Endothelial cell of umbilical vein (primary cell): ENCODE measurements at regions not wholly inside any gene's neighbourhood (a gene's known extent, or its start where the extent isn't known, plus 50 kb on each side); places are given as distances from the start of the nearest gene placed in this dataset.

Experiments used
- POLR2A ChIP-seq: IDR thresholded peaks from 2 replicates; pipeline ENCODE4 v1.6.1; 2012; ENCODE audit warnings: low read depth, mild to moderate bottlenecking, control low read depth, low read length
- POLR2AphosphoS5 ChIP-seq: IDR thresholded peaks from 2 replicates; pipeline ENCODE4 v1.6.1; 2012; ENCODE audit warnings: low read depth, mild to moderate bottlenecking, control low read depth, low read length, moderate library complexity; ENCODE audit not compliant: insufficient read depth
- TF ChIP-seq, protein P1 (sequence below): IDR thresholded peaks from 2 replicates; pipeline ENCODE4 v1.6.1; 2011; ENCODE audit not compliant: insufficient read depth, insufficient read length

DNA sequence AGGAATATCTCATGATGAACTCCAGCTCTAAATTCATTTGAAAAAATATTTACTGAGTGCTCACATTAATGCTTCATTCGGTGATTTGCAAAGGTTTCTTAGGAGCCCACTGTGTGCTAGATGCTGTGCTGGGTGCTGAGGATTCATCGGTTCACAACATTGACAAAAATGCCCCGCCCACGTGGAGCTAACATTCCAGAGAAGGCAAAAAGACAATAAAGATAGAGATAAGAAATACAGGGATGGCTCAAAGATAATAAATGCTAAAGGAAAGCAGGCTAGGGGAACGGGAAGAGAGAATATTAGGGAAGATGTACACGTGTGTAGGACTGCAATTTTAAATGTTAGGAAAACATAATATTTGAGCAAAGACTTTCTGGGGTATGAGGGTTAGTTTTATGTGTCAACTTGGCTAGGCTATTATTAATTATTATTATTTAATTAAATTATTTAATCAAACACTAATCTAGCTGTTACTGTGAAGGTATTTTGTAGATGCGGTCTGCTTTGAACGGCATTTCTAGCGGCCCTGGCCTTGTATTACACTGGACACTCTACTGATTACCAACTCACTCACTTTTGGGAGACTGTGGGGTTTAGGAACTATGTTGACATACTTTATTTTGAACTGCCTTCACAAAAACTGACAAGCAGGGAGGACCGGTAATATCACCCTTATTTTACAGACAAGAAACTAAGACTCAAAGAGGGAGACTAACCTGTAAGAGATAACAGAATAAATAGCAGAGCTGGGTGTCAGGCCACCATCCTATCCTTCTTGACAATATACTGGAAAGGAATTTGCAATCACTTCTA is 61.9 kb upstream of the IRF2 start:
- TF ChIP-seq, protein P1, sequence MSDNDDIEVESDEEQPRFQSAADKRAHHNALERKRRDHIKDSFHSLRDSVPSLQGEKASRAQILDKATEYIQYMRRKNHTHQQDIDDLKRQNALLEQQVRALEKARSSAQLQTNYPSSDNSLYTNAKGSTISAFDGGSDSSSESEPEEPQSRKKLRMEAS = no peak
- TF ChIP-seq POLR2A (no peak), POLR2AphosphoS5 (no peak)
